LNCaP clone FGC (cell line): ENCODE measurements at regions not wholly inside any gene's neighbourhood (a gene's known extent, or its start where the extent isn't known, plus 50 kb on each side); places are given as distances from the start of the nearest gene placed in this dataset.

ENCODE experiments used
- DNase-seq: peaks from one replicate; pipeline ENCODE4 v3.0.0-alpha.2; 2011; ENCODE audit warnings: low read depth
- H3K4me3 ChIP-seq: 2 replicates; pipeline ENCODE4 v1.5.1; 2011; ENCODE audit warnings: mild to moderate bottlenecking, low read depth, low read length, control low read depth
- CTCF ChIP-seq: IDR thresholded peaks from 2 replicates; pipeline ENCODE4 v1.5.1; 2012; ENCODE audit warnings: mild to moderate bottlenecking; ENCODE audit not compliant: control insufficient read depth, insufficient read depth; ENCODE audit errors: extremely low read depth

GRCh38 chr5:103895738-103896137, 333.1 kb upstream of the NUDT12 start:
- no peak for TF ChIP-seq CTCF
- H3K4me3 ChIP-seq, result no peak overlapping the region
- DNase-seq, result no peak

- DNase-seq, result no peak
- TF ChIP-seq CTCF, result no peak
- H3K4me3 ChIP-seq, result no peak overlapping the region
These were observed 332.3 kb upstream of the NUDT12 start for GRCh38 chr5:103894882-103895281.

GRCh38 chr5:103891151-103891550, 328.6 kb upstream of the NUDT12 start:
- DNase-seq, result no peak
- no peak overlapping the region for H3K4me3 ChIP-seq
- TF ChIP-seq CTCF, result no peak

GRCh38 chr5:103890313-103890712, 327.7 kb upstream of the NUDT12 start:
- no peak for DNase-seq
- no peak overlapping the region for H3K4me3 ChIP-seq
- TF ChIP-seq CTCF, result no peak

- DNase-seq, result no peak
- H3K4me3 ChIP-seq, result no peak overlapping the region
- no peak for TF ChIP-seq CTCF
These were observed 327.1 kb upstream of the NUDT12 start for GRCh38 chr5:103889500-103890209.

- TF ChIP-seq CTCF, result no peak
- H3K4me3 ChIP-seq, result no peak overlapping the region
- no peak for DNase-seq
These were observed 324.2 kb upstream of the NUDT12 start for GRCh38 chr5:103886826-103887225.

- no peak for TF ChIP-seq CTCF
- DNase-seq, result no peak
- no peak overlapping the region for H3K4me3 ChIP-seq
These were observed 320.6 kb upstream of the NUDT12 start for GRCh38 chr5:103883143-103883542.
